ENCODE measurements at regions not wholly inside any gene's neighbourhood (a gene's known extent, or its start where the extent isn't known, plus 50 kb on each side); places are given as distances from the start of the nearest gene placed in this dataset.
A peak's percentile ranks its signal among the peaks of the same experiment; 100 is the strongest.

GRCh38 chr17:79185671-79186070 is 111.0 kb downstream of the ENGASE start:
- intact Hi-C loops (cut with DNase I), result no loop called here
- Histone ChIP-seq H3K4me1 (no peaks in the 10 kb centered on the region), H3K4me3 (no peak overlapping the region), H3K27me3 (ENCODE audit: low read depth) (peaks cover 89% of the 10 kb centered on the region), H3K9me3 (no peaks in the 10 kb centered on the region), H3K36me3 (no peaks in the 10 kb centered on the region), H3K27ac (no peak overlapping the region)
- ATAC-seq (no peak), DNase-seq (no peak)
- no peak for TF ChIP-seq CTCF (IDR thresholded peaks at IDR 0.05)

- Histone ChIP-seq H3K9me3 (no peaks in the 10 kb centered on the region), H3K36me3 (no peaks in the 10 kb centered on the region), H3K27me3 (ENCODE audit: low read depth) (peaks cover 88% of the 10 kb centered on the region), H3K4me3 (no peak overlapping the region), H3K27ac (no peak overlapping the region), H3K4me1 (no peaks in the 10 kb centered on the region)
- DNase-seq, result no peak
- TF ChIP-seq CTCF (IDR thresholded peaks at IDR 0.05), result no peak
- intact Hi-C loops (cut with DNase I), result no loop called here
- ATAC-seq, result peak in 1 of 2 donors; percentile 8
Measured at GRCh38 chr17:79184219-79184618, 109.6 kb downstream of the ENGASE start.

GRCh38 chr17:79183293-79184158 is 108.9 kb downstream of the ENGASE start:
- no peaks in the 10 kb centered on the region for H3K9me3 ChIP-seq
- H3K4me1 ChIP-seq, result no peaks in the 10 kb centered on the region
- H3K27me3 ChIP-seq (ENCODE audit: low read depth), result peaks cover 81% of the 10 kb centered on the region
- intact Hi-C loops (cut with DNase I), result no loop called here
- no peak for ATAC-seq
- TF ChIP-seq CTCF (IDR thresholded peaks at IDR 0.05), result no peak
- no peaks in the 10 kb centered on the region for H3K36me3 ChIP-seq
- no peak for DNase-seq
- H3K4me3 ChIP-seq, result no peak overlapping the region
- H3K27ac ChIP-seq, result no peak overlapping the region

GRCh38 chr17:79183043-79183292 is 108.3 kb downstream of the ENGASE start:
- DNase-seq (no peak), ATAC-seq (no peak)
- H3K4me1 ChIP-seq, result no peaks in the 10 kb centered on the region
- intact Hi-C loops (cut with DNase I), result no loop called here
- H3K36me3 ChIP-seq, result no peaks in the 10 kb centered on the region
- H3K9me3 ChIP-seq, result no peaks in the 10 kb centered on the region
- H3K4me3 ChIP-seq, result no peak overlapping the region
- no peak for TF ChIP-seq CTCF (IDR thresholded peaks at IDR 0.05)
- H3K27ac ChIP-seq, result no peak overlapping the region
- peaks cover 76% of the 10 kb centered on the region for H3K27me3 ChIP-seq (ENCODE audit: low read depth)

GRCh38 chr17:79182176-79183042 is 107.8 kb downstream of the ENGASE start:
- H3K36me3 ChIP-seq, result no peaks in the 10 kb centered on the region
- ATAC-seq (no peak), DNase-seq (no peak)
- intact Hi-C loops (cut with DNase I), result no loop called here
- no peak overlapping the region for H3K27ac ChIP-seq
- no peaks in the 10 kb centered on the region for H3K4me1 ChIP-seq
- H3K4me3 ChIP-seq, result no peak overlapping the region
- no peaks in the 10 kb centered on the region for H3K9me3 ChIP-seq
- peaks cover 70% of the 10 kb centered on the region for H3K27me3 ChIP-seq (ENCODE audit: low read depth)
- no peak for TF ChIP-seq CTCF (IDR thresholded peaks at IDR 0.05)

Data from lower lobe of right lung (tissue), 2 donors.